Fibroblast of mammary gland (primary cell): ENCODE measurements at regions not wholly inside any gene's neighbourhood (a gene's known extent, or its start where the extent isn't known, plus 50 kb on each side); places are given as distances from the start of the nearest gene placed in this dataset.
"Not testable (repeated sequence)": the region's sequence is repeated elsewhere in the genome, so short reads cannot be mapped to it uniquely, and the experiment has no call there.

ENCODE experiments used
- DNase-seq: peaks from one replicate; pipeline ENCODE4 v3.0.0-alpha.2; 2010; ENCODE audit warnings: low read depth
- H3K4me3 ChIP-seq: 2 replicates; pipeline ENCODE4 v1.5.1; 2011; ENCODE audit warnings: low read depth, mild to moderate bottlenecking, low read length, moderate library complexity; ENCODE audit not compliant: control insufficient read depth
- CTCF ChIP-seq: conservative IDR thresholded peaks from 2 replicates; pipeline ENCODE4 v1.5.1; 2011; ENCODE audit warnings: low read depth, low read length, inconsistent platforms; ENCODE audit not compliant: control insufficient read depth, insufficient read depth

- TF ChIP-seq CTCF, result no peak
- DNase-seq, result no peak
- no peak overlapping the region for H3K4me3 ChIP-seq
Measured at GRCh38 chr15:22253676-22254408, 173.5 kb downstream of the OR4M2 start.

GRCh38 chr15:22254409-22255045 is 174.2 kb downstream of the OR4M2 start:
- not testable (repeated sequence) for H3K4me3 ChIP-seq, DNase-seq

GRCh38 chr15:22255606-22256005 is 175.3 kb downstream of the OR4M2 start:
- H3K4me3 ChIP-seq, DNase-seq: not testable (repeated sequence)

GRCh38 chr15:22256389-22257046 is 176.2 kb downstream of the OR4M2 start:
- not testable (repeated sequence) for H3K4me3 ChIP-seq, DNase-seq

GRCh38 chr15:22257047-22258008 is 177.0 kb downstream of the OR4M2 start:
- no peak overlapping the region for H3K4me3 ChIP-seq
- DNase-seq, result peak; percentile 11
- no peak for TF ChIP-seq CTCF

GRCh38 chr15:22258009-22258397 is 177.7 kb downstream of the OR4M2 start:
- TF ChIP-seq CTCF, result no peak
- no peak overlapping the region for H3K4me3 ChIP-seq
- no peak for DNase-seq

GRCh38 chr15:22258398-22259150 is 178.2 kb downstream of the OR4M2 start:
- no peak for DNase-seq
- TF ChIP-seq CTCF, result no peak
- no peak overlapping the region for H3K4me3 ChIP-seq

GRCh38 chr15:22259151-22259750 is 178.9 kb downstream of the OR4M2 start:
- H3K4me3 ChIP-seq, DNase-seq: not testable (repeated sequence)
